Chondrocyte (in vitro differentiated cells): ENCODE measurements at regions not wholly inside any gene's neighbourhood (a gene's known extent, or its start where the extent isn't known, plus 50 kb on each side); places are given as distances from the start of the nearest gene placed in this dataset.

Source experiments
- DNase-seq: peaks from one replicate; pipeline ENCODE4 v3.0.0; 2021; ENCODE audit warnings: mixed read lengths, low spot score
- H3K27ac Mint-ChIP-seq: one replicate; pipeline ENCODE4 v1.8.0; 2021; ENCODE audit warnings: mild to moderate bottlenecking, moderate library complexity, mixed read lengths; ENCODE audit not compliant: unreplicated experiment
- H3K27me3 Mint-ChIP-seq: 2 replicates; pipeline ENCODE4 v1.8.0; 2021; ENCODE audit warnings: low read depth, mixed read lengths
- H3K36me3 Mint-ChIP-seq: 2 replicates; pipeline ENCODE4 v1.8.0; 2021; ENCODE audit warnings: low read depth, mixed read lengths
- H3K4me1 Mint-ChIP-seq: 2 replicates; pipeline ENCODE4 v1.8.0; 2021; ENCODE audit warnings: low read depth, mild to moderate bottlenecking, mixed read lengths
- H3K4me3 Mint-ChIP-seq: one replicate; pipeline ENCODE4 v1.8.0; 2021; ENCODE audit warnings: mild to moderate bottlenecking, moderate library complexity, mixed read lengths; ENCODE audit not compliant: unreplicated experiment
- H3K9me3 Mint-ChIP-seq: 2 replicates; pipeline ENCODE4 v1.8.0; 2021; ENCODE audit warnings: low read depth, mixed read lengths
- CTCF ChIP-seq: fragments of 200-600 bp; sonication (generic); IDR thresholded peaks from 2 replicates; pipeline ENCODE4 v1.5.0; 2021; ENCODE audit warnings: antibody characterized with exemption, mild to moderate bottlenecking, moderate library complexity

DNA sequence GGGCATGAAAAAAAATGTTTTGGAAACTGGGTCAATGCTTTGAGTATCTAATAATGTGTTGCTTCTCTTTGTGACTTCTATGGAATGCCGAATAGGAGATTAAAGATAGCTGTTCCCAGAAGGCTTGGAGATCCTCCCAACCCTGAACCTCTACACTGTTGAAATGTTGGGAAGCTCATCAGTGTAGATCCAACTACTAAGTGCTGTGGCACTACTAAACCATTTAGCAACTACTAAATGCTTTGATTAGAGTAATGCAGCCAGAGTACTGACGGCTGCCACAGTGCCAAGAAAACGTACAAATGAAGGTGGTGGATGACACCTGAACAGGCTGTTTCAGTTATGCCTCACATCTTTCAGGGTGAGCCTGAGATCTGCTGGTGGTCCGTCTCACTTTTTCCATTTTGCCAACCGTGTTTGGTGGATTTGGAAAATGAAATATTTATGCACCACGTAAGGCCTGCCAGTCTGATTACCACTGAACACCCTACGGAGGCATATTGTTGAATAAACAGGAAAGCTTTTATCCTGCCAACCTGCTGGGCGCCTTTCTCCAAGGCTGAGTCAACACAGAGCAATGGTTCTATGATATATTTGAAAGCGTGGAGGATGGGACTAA, 938.0 kb upstream of the FLRT2 start:
- no peak for TF ChIP-seq CTCF
- no peaks in the 10 kb centered on the region for H3K9me3 Mint-ChIP-seq
- no peak overlapping the region for H3K27ac Mint-ChIP-seq
- DNase-seq: no peak
- H3K4me1 Mint-ChIP-seq: no peaks in the 10 kb centered on the region
- H3K27me3 Mint-ChIP-seq: no peaks in the 10 kb centered on the region
- no peak overlapping the region for H3K4me3 Mint-ChIP-seq
- H3K36me3 Mint-ChIP-seq: no peaks in the 10 kb centered on the region

DNA sequence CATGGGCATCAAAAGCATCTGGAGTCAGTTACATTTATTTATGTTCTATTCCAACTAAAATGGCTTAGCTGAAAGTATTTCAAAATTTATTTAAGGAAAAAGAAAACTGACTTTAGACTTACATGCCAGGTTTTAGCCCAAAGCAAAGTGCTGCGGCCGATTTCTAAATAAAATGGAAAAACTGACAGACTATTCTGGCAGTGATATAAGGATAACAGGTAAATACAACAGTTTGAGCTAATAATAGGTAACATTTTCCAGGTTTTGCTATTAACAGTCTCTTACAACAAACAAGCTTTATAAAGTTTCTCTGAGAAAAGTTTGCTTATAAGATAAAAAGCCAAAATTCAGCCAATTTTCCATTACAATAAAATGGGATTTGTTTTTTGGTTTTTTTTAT, 937.2 kb upstream of the FLRT2 start:
- TF ChIP-seq CTCF: no peak
- H3K36me3 Mint-ChIP-seq: no peaks in the 10 kb centered on the region
- H3K4me1 Mint-ChIP-seq: no peaks in the 10 kb centered on the region
- H3K27me3 Mint-ChIP-seq: no peaks in the 10 kb centered on the region
- no peaks in the 10 kb centered on the region for H3K9me3 Mint-ChIP-seq
- no peak for DNase-seq
- no peak overlapping the region for H3K4me3 Mint-ChIP-seq
- no peak overlapping the region for H3K27ac Mint-ChIP-seq

DNA sequence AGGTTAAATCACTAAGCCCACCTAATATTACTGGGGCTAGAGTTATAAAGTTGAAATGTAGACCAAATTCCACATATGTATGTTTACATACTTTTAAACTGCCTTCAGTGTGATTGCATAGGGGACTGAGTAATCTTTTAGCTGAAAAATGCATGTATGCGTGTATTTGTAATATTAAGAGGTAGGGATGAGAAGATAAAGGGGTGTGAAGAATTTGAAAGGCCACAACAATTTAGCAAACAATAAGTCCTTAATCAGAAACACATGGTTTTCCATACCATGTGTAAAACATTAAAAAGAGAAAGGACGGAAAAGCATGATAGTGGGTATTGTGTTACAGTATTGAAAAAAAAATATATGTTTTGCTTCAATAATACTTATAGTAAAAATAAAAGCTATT, 919.9 kb upstream of the FLRT2 start:
- Mint-ChIP-seq H3K27ac (no peak overlapping the region), H3K9me3 (no peaks in the 10 kb centered on the region), H3K4me1 (no peaks in the 10 kb centered on the region), H3K36me3 (no peaks in the 10 kb centered on the region), H3K27me3 (no peaks in the 10 kb centered on the region), H3K4me3 (no peak overlapping the region)
- no peak for DNase-seq
- no peak for TF ChIP-seq CTCF

- no peak overlapping the region for H3K4me3 Mint-ChIP-seq
- no peaks in the 10 kb centered on the region for H3K27me3 Mint-ChIP-seq
- H3K9me3 Mint-ChIP-seq: no peaks in the 10 kb centered on the region
- TF ChIP-seq CTCF: no peak
- H3K4me1 Mint-ChIP-seq: peaks cover 5% of the 10 kb centered on the region
- DNase-seq: no peak
- H3K36me3 Mint-ChIP-seq: peaks cover 1% of the 10 kb centered on the region
- H3K27ac Mint-ChIP-seq: no peak overlapping the region
Observed at GRCh38 chr14:84622357-84622756, 907.6 kb upstream of the FLRT2 start.

- no peak for DNase-seq
- Mint-ChIP-seq H3K9me3 (no peaks in the 10 kb centered on the region), H3K4me3 (no peak overlapping the region), H3K36me3 (no peaks in the 10 kb centered on the region), H3K4me1 (peaks cover 25% of the 10 kb centered on the region), H3K27me3 (no peaks in the 10 kb centered on the region), H3K27ac (no peak overlapping the region)
- no peak for TF ChIP-seq CTCF
Observed at GRCh38 chr14:84643446-84643845, 886.5 kb upstream of the FLRT2 start.
